CD4-positive, alpha-beta T cell treated with Interleukin-12 subunit alpha and Interleukin-12 subunit beta, for 1 hour (primary cell): ENCODE measurements at regions not wholly inside any gene's neighbourhood (a gene's known extent, or its start where the extent isn't known, plus 50 kb on each side); places are given as distances from the start of the nearest gene placed in this dataset.
"Not testable (repeated sequence)": the region's sequence is repeated elsewhere in the genome, so short reads cannot be mapped to it uniquely, and the experiment has no call there.

Experiments
- DNase-seq: peaks from one replicate; pipeline ENCODE4 v3.0.0-alpha.2; 2020

- DNase-seq, result no peak
Observed at GRCh38 chr13:50396001-50396400, 380.8 kb downstream of the KCNRG start.

- DNase-seq, result not testable (repeated sequence)
Observed at GRCh38 chr13:50396618-50397017, 381.4 kb downstream of the KCNRG start.

- DNase-seq, result no peak
Observed at GRCh38 chr13:50400035-50400726, 384.9 kb downstream of the KCNRG start.

- no peak for DNase-seq
Observed at GRCh38 chr13:50401049-50401505, 385.8 kb downstream of the KCNRG start.

- DNase-seq, result no peak
Observed at GRCh38 chr13:50401721-50402465, 386.6 kb downstream of the KCNRG start.

- DNase-seq, result no peak
Observed at GRCh38 chr13:50403311-50403710, 388.1 kb downstream of the KCNRG start.

GRCh38 chr13:50404116-50404515 is 388.9 kb downstream of the KCNRG start:
- no peak for DNase-seq

- DNase-seq, result no peak
Observed at GRCh38 chr13:50404769-50405168, 389.5 kb downstream of the KCNRG start.

GRCh38 chr13:50406831-50407230 is 391.6 kb downstream of the KCNRG start:
- no peak for DNase-seq

GRCh38 chr13:50408068-50408467 is 392.8 kb downstream of the KCNRG start:
- no peak for DNase-seq

- DNase-seq, result no peak
Observed at GRCh38 chr13:50409220-50409619, 394.0 kb downstream of the KCNRG start.

- no peak for DNase-seq
Observed at GRCh38 chr13:50410921-50411746, 395.9 kb downstream of the KCNRG start.

GRCh38 chr13:50412046-50412617 is 396.9 kb downstream of the KCNRG start:
- DNase-seq, result no peak

- DNase-seq, result no peak
Observed at GRCh38 chr13:50414640-50415039, 399.4 kb downstream of the KCNRG start.

GRCh38 chr13:50415428-50415827 is 400.2 kb downstream of the KCNRG start:
- DNase-seq, result no peak

GRCh38 chr13:50417597-50417996 is 402.4 kb downstream of the KCNRG start:
- no peak for DNase-seq

GRCh38 chr13:50419331-50419865 is 404.2 kb downstream of the KCNRG start:
- no peak for DNase-seq

GRCh38 chr13:50419896-50420295 is 404.7 kb downstream of the KCNRG start:
- DNase-seq, result no peak

- DNase-seq, result no peak
Observed at GRCh38 chr13:50420718-50421472, 405.7 kb downstream of the KCNRG start.

GRCh38 chr13:50421473-50422130 is 406.4 kb downstream of the KCNRG start:
- DNase-seq, result no peak
